Vagina (tissue), 2 donors: ENCODE measurements at regions not wholly inside any gene's neighbourhood (a gene's known extent, or its start where the extent isn't known, plus 50 kb on each side); places are given as distances from the start of the nearest gene placed in this dataset.
A peak's percentile ranks its signal among the peaks of the same experiment; 100 is the strongest.

Experiments used
- DNase-seq, 2 donors: peaks; one replicate each; pipeline ENCODE4 v3.0.0-alpha.2; 2017; ENCODE audit errors: extremely low spot score in 2 of 2
- H3K27ac ChIP-seq: fragments of 200-600 bp; sonication (generic); one replicate; pipeline ENCODE4 v1.5.1; 2019
- H3K27me3 ChIP-seq: fragments of 200-600 bp; sonication (generic); one replicate; pipeline ENCODE4 v1.5.1; 2019
- H3K36me3 ChIP-seq, 2 donors: fragments of 200-600 bp; sonication (generic); one replicate each; pipeline ENCODE4 v1.5.1; 2017 to 2019
- H3K4me1 ChIP-seq: fragments of 200-600 bp; sonication (generic); one replicate; pipeline ENCODE4 v1.5.1; 2019
- H3K4me3 ChIP-seq, 2 donors: fragments of 200-600 bp; sonication (generic); 1 replicate in 1 of 2; 2 replicates in 1 of 2; pipeline ENCODE4 v1.5.1; 2016 to 2019
- H3K9me3 ChIP-seq: fragments of 200-600 bp; sonication (generic); one replicate; pipeline ENCODE4 v1.5.1; 2019
- POLR2A ChIP-seq, 2 donors: fragments of 450-650 bp; IDR thresholded peaks; one replicate each; pipeline ENCODE4 v1.6.1; 2017; ENCODE audit warnings: antibody characterized with exemption in 2 of 2, mild to moderate bottlenecking in 2 of 2, moderate library complexity in 2 of 2
- POLR2AphosphoS5 ChIP-seq, 2 donors: sonication (generic); formaldehyde crosslinking; IDR thresholded peaks; one replicate each; pipeline ENCODE4 v1.9.0; 2017; ENCODE audit warnings: antibody characterized with exemption in 2 of 2, mild to moderate bottlenecking in 2 of 2, low read depth in 1 of 2; ENCODE audit not compliant: insufficient read depth in 1 of 2
- intact Hi-C: fragments of 100-400 bp; cut with DNase I; formaldehyde crosslinking; loops from one replicate; pipeline ENCODE4 v1.15.1; 2023
- TF ChIP-seq, protein P1 (sequence below), 3 experiments: fragments of 450-650 bp in 2 of 3; fragments of 200-600 bp in 1 of 3; sonication (generic) in 1 of 3; IDR thresholded peaks; one replicate each; pipeline ENCODE4 v1.5.1; 2017 to 2019; ENCODE audit warnings: antibody characterized with exemption in 3 of 3, mild to moderate bottlenecking in 2 of 3, moderate library complexity in 2 of 3

DNA sequence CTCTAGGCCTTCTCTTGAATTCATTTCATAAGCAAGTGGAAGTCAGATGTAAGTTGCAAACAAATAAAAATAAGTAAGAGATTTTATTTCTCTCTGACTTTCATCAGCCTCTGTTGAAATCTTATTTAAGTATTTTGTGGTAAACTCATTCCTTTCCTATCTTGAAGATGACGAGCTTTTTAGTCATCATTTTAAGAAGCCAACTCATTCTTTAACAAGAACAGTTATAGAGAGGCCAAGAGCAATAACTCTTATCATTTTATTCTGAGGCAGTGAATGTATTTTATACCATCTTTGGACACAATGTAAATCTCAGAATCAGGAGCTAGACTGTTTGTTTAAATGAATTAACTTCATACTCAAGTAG, 147.5 kb upstream of the MBNL1 start:
- Histone ChIP-seq H3K27me3 (no peaks in the 10 kb centered on the region), H3K4me3 (no peak overlapping the region), H3K27ac (peak overlapping the region; percentile 50), H3K36me3 (no peaks in the 10 kb centered on the region), H3K9me3 (no peaks in the 10 kb centered on the region), H3K4me1 (peaks cover 6% of the 10 kb centered on the region)
- intact Hi-C loops: no loop called here
- DNase-seq: no peak
- TF ChIP-seq POLR2AphosphoS5 (IDR thresholded peaks at IDR 0.05; ENCODE audit: insufficient read depth in 1 of 2, low read depth in 1 of 2) (no peak), POLR2A (IDR thresholded peaks at IDR 0.05) (no peak)

DNA sequence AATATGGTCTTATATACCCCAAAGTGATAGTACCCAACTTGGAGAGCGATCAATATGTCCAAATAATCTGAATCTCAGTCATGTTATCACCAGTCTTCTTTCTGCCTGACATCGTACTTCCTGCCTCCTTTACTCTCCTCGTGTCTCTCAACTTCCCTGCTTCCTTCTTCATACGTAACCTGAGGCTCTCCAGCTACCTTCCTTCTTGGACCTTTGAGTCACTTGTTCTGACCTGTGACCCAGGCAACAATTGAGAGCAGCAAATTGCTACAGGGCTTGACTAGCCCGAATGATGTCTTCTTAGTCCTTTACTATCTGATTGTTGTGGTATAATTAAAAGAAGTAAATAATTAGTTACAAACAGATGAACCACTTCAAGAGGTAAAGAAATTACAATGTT, 145.9 kb upstream of the MBNL1 start:
- H3K36me3 ChIP-seq: no peaks in the 10 kb centered on the region

DNA sequence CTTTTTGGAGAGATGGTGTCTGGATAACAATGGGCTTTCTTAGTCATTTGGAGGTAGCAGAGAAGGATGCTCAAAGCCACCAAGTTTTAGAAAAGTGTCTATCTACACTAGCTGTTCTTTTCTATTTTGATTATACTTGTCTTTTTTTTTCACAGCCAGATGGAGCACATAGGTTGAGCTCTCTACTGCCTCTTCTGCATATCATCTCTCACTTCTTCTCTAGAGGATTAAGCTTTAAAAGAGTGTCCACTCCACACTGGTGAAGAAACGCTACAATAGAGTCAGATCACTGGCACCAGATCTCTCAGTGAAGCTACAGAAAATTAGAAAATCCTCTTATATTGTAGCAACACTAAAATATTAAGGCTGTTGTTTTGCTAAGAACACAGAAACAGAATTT, 145.3 kb upstream of the MBNL1 start:
- no peak overlapping the region for H3K27ac ChIP-seq
- intact Hi-C loops: no loop called here
- TF ChIP-seq POLR2A (IDR thresholded peaks at IDR 0.05) (no peak), POLR2AphosphoS5 (IDR thresholded peaks at IDR 0.05; ENCODE audit: insufficient read depth in 1 of 2, low read depth in 1 of 2) (no peak)
- TF ChIP-seq, protein P1, sequence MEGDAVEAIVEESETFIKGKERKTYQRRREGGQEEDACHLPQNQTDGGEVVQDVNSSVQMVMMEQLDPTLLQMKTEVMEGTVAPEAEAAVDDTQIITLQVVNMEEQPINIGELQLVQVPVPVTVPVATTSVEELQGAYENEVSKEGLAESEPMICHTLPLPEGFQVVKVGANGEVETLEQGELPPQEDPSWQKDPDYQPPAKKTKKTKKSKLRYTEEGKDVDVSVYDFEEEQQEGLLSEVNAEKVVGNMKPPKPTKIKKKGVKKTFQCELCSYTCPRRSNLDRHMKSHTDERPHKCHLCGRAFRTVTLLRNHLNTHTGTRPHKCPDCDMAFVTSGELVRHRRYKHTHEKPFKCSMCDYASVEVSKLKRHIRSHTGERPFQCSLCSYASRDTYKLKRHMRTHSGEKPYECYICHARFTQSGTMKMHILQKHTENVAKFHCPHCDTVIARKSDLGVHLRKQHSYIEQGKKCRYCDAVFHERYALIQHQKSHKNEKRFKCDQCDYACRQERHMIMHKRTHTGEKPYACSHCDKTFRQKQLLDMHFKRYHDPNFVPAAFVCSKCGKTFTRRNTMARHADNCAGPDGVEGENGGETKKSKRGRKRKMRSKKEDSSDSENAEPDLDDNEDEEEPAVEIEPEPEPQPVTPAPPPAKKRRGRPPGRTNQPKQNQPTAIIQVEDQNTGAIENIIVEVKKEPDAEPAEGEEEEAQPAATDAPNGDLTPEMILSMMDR (IDR thresholded peaks at IDR 0.05): no peak
- peaks cover 6% of the 10 kb centered on the region for H3K4me1 ChIP-seq
- H3K4me3 ChIP-seq: no peak overlapping the region
- no peaks in the 10 kb centered on the region for H3K9me3 ChIP-seq
- H3K36me3 ChIP-seq: no peaks in the 10 kb centered on the region
- H3K27me3 ChIP-seq: no peaks in the 10 kb centered on the region
- DNase-seq: no peak

More for the DNA sequence above, 145.9 kb upstream of the MBNL1 start:
- Histone ChIP-seq H3K9me3 (no peaks in the 10 kb centered on the region), H3K4me1 (peaks cover 6% of the 10 kb centered on the region), H3K27me3 (no peaks in the 10 kb centered on the region), H3K4me3 (no peak overlapping the region), H3K27ac (no peak overlapping the region)
- intact Hi-C loops: no loop called here
- TF ChIP-seq, protein P1 (IDR thresholded peaks at IDR 0.05): no peak
- TF ChIP-seq POLR2AphosphoS5 (IDR thresholded peaks at IDR 0.05; ENCODE audit: insufficient read depth in 1 of 2, low read depth in 1 of 2) (no peak), POLR2A (IDR thresholded peaks at IDR 0.05) (no peak)
- DNase-seq: no peak

DNA sequence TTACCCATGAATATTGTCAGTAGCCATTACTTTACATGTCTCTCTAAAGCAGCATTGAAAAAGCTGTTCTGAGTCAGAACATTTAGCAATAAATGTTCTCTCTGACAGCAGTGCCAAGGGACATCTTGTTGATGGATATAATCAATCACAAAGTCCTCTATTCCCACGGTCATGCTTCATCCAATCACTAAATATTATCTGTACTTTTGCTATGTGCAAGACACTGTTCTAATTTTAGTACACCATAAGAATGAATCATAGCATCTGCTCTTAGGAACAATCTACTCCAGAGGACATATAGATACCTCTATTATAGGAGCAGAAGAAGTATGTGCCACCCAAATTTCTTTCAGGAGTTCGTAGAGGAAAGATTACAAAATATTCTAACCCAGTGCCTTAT, 142.5 kb upstream of the MBNL1 start:
- Histone ChIP-seq H3K9me3 (no peaks in the 10 kb centered on the region), H3K4me1 (no peaks in the 10 kb centered on the region), H3K36me3 (no peaks in the 10 kb centered on the region), H3K4me3 (no peak overlapping the region), H3K27me3 (no peaks in the 10 kb centered on the region), H3K27ac (no peak overlapping the region)
- TF ChIP-seq POLR2A (IDR thresholded peaks at IDR 0.05) (no peak), POLR2AphosphoS5 (IDR thresholded peaks at IDR 0.05; ENCODE audit: insufficient read depth in 1 of 2, low read depth in 1 of 2) (no peak)
- TF ChIP-seq, protein P1 (IDR thresholded peaks at IDR 0.05): no peak
- no peak for DNase-seq
- intact Hi-C loops: no loop called here

DNA sequence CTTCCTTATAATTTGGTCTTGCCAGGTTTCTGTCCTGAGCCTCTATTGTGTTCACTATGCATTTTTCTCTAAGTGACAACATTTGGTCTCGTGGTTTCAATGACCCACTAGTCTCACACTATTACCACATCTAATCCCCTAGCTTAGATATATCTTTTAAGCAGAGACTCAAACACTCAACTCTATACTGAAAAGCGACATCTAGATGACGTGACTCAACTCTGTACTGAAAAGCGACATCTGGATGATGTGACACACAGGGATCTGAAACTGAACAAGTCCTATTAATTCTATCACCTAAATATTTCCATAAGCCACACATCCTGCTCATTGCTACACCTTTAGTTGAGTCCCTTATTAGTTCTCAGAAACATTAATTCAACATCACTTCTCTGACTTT, 141.7 kb upstream of the MBNL1 start:
- TF ChIP-seq, protein P1 (IDR thresholded peaks at IDR 0.05): no peak
- TF ChIP-seq POLR2AphosphoS5 (IDR thresholded peaks at IDR 0.05; ENCODE audit: insufficient read depth in 1 of 2, low read depth in 1 of 2) (no peak), POLR2A (IDR thresholded peaks at IDR 0.05) (no peak)
- H3K9me3 ChIP-seq: no peaks in the 10 kb centered on the region
- H3K27me3 ChIP-seq: no peaks in the 10 kb centered on the region
- DNase-seq: no peak
- H3K4me1 ChIP-seq: no peaks in the 10 kb centered on the region
- no peaks in the 10 kb centered on the region for H3K36me3 ChIP-seq
- H3K4me3 ChIP-seq: no peak overlapping the region
- intact Hi-C loops: no loop called here
- no peak overlapping the region for H3K27ac ChIP-seq

DNA sequence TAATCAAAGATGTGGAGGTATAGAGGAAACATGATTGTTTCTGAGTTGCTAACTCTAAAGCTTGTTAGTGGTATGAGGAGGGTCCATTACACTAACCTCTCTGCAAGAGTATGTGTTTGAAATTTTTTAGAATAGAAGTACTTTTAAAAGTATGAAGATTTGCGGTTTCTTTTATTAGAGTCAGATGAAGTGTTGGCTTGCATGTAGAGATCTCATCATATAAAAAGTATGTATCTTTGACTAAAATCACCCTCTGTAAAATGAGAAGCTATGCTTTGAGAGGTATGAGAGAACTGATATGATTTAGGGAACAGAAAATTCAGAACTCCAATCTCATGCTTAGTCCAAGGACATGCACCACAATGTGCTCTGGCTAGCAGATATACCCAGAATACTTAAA, 140.4 kb upstream of the MBNL1 start:
- TF ChIP-seq POLR2A (IDR thresholded peaks at IDR 0.05): no peak
- TF ChIP-seq, protein P1 (IDR thresholded peaks at IDR 0.05): no peak
- TF ChIP-seq POLR2AphosphoS5 (IDR thresholded peaks at IDR 0.05; ENCODE audit: insufficient read depth in 1 of 2, low read depth in 1 of 2): no peak
- H3K27me3 ChIP-seq: no peaks in the 10 kb centered on the region
- H3K27ac ChIP-seq: no peak overlapping the region
- no peaks in the 10 kb centered on the region for H3K9me3 ChIP-seq
- no peak overlapping the region for H3K4me3 ChIP-seq
- H3K4me1 ChIP-seq: no peaks in the 10 kb centered on the region
- no peak for DNase-seq
- intact Hi-C loops: no loop called here
- no peaks in the 10 kb centered on the region for H3K36me3 ChIP-seq
